SK-N-SH (cell line): ENCODE measurements at regions not wholly inside any gene's neighbourhood (a gene's known extent, or its start where the extent isn't known, plus 50 kb on each side); places are given as distances from the start of the nearest gene placed in this dataset.

ENCODE experiments used
- CTCF ChIA-PET: fragments of 300-600, 350-600 bp; formaldehyde crosslinking; extraction: SDS; loops from one replicate; lab custom pipeline; 2021; lab: Yijun Ruan, JAX
- POLR2A ChIA-PET: fragments of 350-600 bp; sonication (Branson Sonifier 250); formaldehyde crosslinking; extraction: SDS; loops from one replicate; lab custom pipeline; 2020; ENCODE audit warnings: antibody characterized with exemption, inconsistent platforms; lab: Yijun Ruan, JAX
- DNase-seq: peaks from one replicate; pipeline ENCODE4 v3.0.0; 2012
- H2AFZ ChIP-seq: fragments of 200-600 bp; sonication (generic); 2 replicates; pipeline ENCODE4 v1.8.1; 2016; ENCODE audit warnings: antibody characterized with exemption, mild to moderate bottlenecking, low read depth
- H3F3A ChIP-seq: fragments of 200-600 bp; sonication (generic); replicated peaks from 2 replicates; pipeline ENCODE3; 2016; ENCODE audit warnings: antibody characterized with exemption, mild to moderate bottlenecking; ENCODE audit not compliant: insufficient read depth
- H3K27ac ChIP-seq, 2 experiments: fragments of 200-500 bp in 1 of 2; fragments of 200-600 bp in 1 of 2; sonication (Bioruptor generic) in 1 of 2; sonication (generic), shearing (Covaris generic) in 1 of 2; 2 replicates each; pipeline versions ENCODE4 v1.5.1 to v1.6.1; 2014 to 2016; ENCODE audit warnings: low read depth in 2 of 2, inconsistent platforms in 1 of 2, low read length in 1 of 2, mild to moderate bottlenecking in 1 of 2, mixed read lengths in 1 of 2
- H3K27me3 ChIP-seq: fragments of 200-600 bp; sonication (generic), shearing (Covaris generic); 2 replicates; pipeline ENCODE4 v1.6.1; 2016; ENCODE audit warnings: mixed run types; ENCODE audit not compliant: insufficient read depth
- H3K36me3 ChIP-seq, 2 experiments: fragments of 200-500 bp in 1 of 2; fragments of 200-600 bp in 1 of 2; sonication (Bioruptor generic) in 1 of 2; sonication (generic) in 1 of 2; replicated peaks in 1 of 2; 2 replicates each; pipeline versions ENCODE3 to v1.5.1; 2014 to 2016; ENCODE audit warnings: low read length in 1 of 2, mild to moderate bottlenecking in 1 of 2; ENCODE audit not compliant: insufficient read depth in 2 of 2, control insufficient read depth in 1 of 2
- H3K4me1 ChIP-seq, 2 experiments: fragments of 200-500 bp in 1 of 2; fragments of 200-600 bp in 1 of 2; sonication (Bioruptor generic) in 1 of 2; sonication (generic), shearing (Covaris generic) in 1 of 2; 2 replicates each; pipeline versions ENCODE4 v1.5.1 to v1.6.1; 2014 to 2016; ENCODE audit warnings: low read depth in 1 of 2, low read length in 1 of 2, mixed run types in 1 of 2; ENCODE audit not compliant: insufficient read depth in 2 of 2, control insufficient read depth in 1 of 2
- H3K4me2 ChIP-seq: fragments of 200-600 bp; sonication (generic), shearing (Covaris generic); 2 replicates; pipeline ENCODE4 v1.6.1; 2017; ENCODE audit warnings: mixed run types
- H3K4me3 ChIP-seq, 2 experiments: fragments of 200-500 bp in 1 of 2; fragments of 200-600 bp in 1 of 2; sonication (Bioruptor generic) in 1 of 2; sonication (generic), shearing (Covaris generic) in 1 of 2; 2 replicates each; pipeline versions ENCODE4 v1.5.1 to v1.8.1; 2014 to 2016; ENCODE audit warnings: low read depth in 2 of 2, inconsistent platforms in 1 of 2, low read length in 1 of 2, mild to moderate bottlenecking in 1 of 2, mixed read lengths in 1 of 2, moderate library complexity in 1 of 2
- H3K79me2 ChIP-seq: fragments of 200-600 bp; sonication (generic); 2 replicates; pipeline ENCODE4 v1.8.1; 2017; ENCODE audit warnings: mild to moderate bottlenecking; ENCODE audit not compliant: insufficient read depth
- H3K9ac ChIP-seq: fragments of 200-600 bp; sonication (generic); 2 replicates; pipeline ENCODE4 v1.6.1; 2017; ENCODE audit warnings: mixed run types
- H3K9me2 ChIP-seq: fragments of 200-600 bp; sonication (generic); 2 replicates; pipeline ENCODE4 v1.6.1; 2017; ENCODE audit warnings: mixed run types
- H3K9me3 ChIP-seq: fragments of 200-600 bp; sonication (generic); 2 replicates; pipeline ENCODE4 v1.6.1; 2017; ENCODE audit warnings: mixed run types, mild to moderate bottlenecking, moderate library complexity
- H4K20me1 ChIP-seq: fragments of 200-600 bp; sonication (generic); 2 replicates; pipeline ENCODE4 v1.6.1; 2017; ENCODE audit warnings: mild to moderate bottlenecking, mixed run types; ENCODE audit not compliant: insufficient read depth
- CHD2 ChIP-seq: fragments of 150-350 bp; IDR thresholded peaks from 2 replicates; pipeline ENCODE4 v1.6.1; 2018; ENCODE audit warnings: low read length; ENCODE audit not compliant: partially characterized antibody
- ELF1 ChIP-seq: IDR thresholded peaks from 2 replicates; pipeline ENCODE4 v1.4.0; 2012
- EP300 ChIP-seq, 2 experiments: IDR thresholded peaks; 2 replicates each; pipeline versions ENCODE4 v1.4.0 to v1.6.1; 2012; ENCODE audit warnings: borderline replicate concordance in 1 of 2, low read depth in 1 of 2, low read length in 1 of 2
- FOSL2 ChIP-seq: IDR thresholded peaks from 2 replicates; pipeline ENCODE4 v1.4.0; 2012; ENCODE audit warnings: low read depth, mild to moderate bottlenecking, moderate library complexity, borderline replicate concordance
- FOXJ3 ChIP-seq: sonication (generic); formaldehyde crosslinking; IDR thresholded peaks from 2 replicates; pipeline ENCODE4 v1.5.1; 2020; ENCODE audit warnings: mild to moderate bottlenecking, missing genetic modification reagents
- GABPA ChIP-seq: IDR thresholded peaks from 2 replicates; pipeline ENCODE4 v1.4.0; 2012; ENCODE audit warnings: low read depth, mild to moderate bottlenecking
- NFIC ChIP-seq: IDR thresholded peaks from 2 replicates; pipeline ENCODE4 v1.4.0; 2012; ENCODE audit warnings: borderline replicate concordance
- POLR2AphosphoS5 ChIP-seq: IDR thresholded peaks from 2 replicates; pipeline ENCODE4 v1.6.1; 2012; ENCODE audit warnings: low read depth, low read length
- RFX5 ChIP-seq: IDR thresholded peaks from 2 replicates; pipeline ENCODE4 v1.6.1; 2012; ENCODE audit warnings: mild to moderate bottlenecking, improper control_type of control experiment, low read length
- WGBS: methylation state at CpG from one replicate; pipeline ENCODE4 v1.1.6; 2017; ENCODE audit warnings: low lambda C conversion rate; 5-methylcytosine and 5-hydroxymethylcytosine counted together
- TF ChIP-seq, protein P1 (sequence below): IDR thresholded peaks from 2 replicates; pipeline ENCODE4 v1.6.1; 2012; ENCODE audit warnings: mild to moderate bottlenecking, low read depth, low read length, moderate library complexity
- TF ChIP-seq, protein P2 (sequence below): fragments of 150-350 bp; IDR thresholded peaks from 2 replicates; pipeline ENCODE4 v1.6.1; 2016; ENCODE audit warnings: mild to moderate bottlenecking, low read depth, low read length
- TF ChIP-seq, protein P3 (sequence below): IDR thresholded peaks from 2 replicates; pipeline ENCODE4 v1.4.0; 2012; ENCODE audit warnings: low read depth, borderline replicate concordance

DNA sequence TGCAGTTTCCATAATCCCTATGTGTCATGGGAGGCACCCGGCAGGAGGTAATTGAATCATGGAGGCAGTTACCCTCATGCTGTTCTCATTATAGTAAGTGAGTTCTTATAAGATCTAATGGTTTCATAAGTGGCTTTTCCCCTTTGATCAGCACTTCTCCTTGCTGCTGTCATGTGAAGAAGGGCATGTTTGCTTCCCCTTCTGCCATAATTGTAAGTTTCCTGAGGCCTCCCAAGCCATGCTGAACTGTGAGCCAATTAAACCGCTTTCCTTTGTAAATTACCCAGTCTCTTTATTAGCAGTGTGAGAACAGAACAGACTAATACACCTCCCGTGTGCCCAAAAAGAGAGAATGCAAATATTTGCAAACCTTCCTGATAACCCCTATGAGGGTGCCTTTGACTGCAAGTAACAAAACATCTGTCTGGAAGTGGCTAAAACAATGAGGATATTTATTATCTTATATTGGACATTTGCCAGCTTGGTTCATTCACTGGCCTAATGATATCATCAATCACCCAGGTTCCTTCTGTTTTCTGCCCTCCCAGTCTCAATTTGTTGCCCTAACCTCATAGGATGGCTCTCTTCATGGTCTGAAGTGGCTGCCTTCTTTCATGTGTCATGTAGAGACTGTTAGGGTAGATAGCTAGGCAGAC is 68.7 kb downstream of the BHLHE40 start:
- no peaks in the 10 kb centered on the region for H3K36me3 ChIP-seq
- 77% methylated on average over 3 of the region's 3 CpGs for WGBS
- DNase-seq, result no peak
- H3K27me3 ChIP-seq, result no peaks in the 10 kb centered on the region
- ChIA-PET POLR2A (no interaction called here), CTCF (interaction anchor here (1.6 kb wide), 1 partner anchor 392 kb away, joined by 6 read pairs; no protein-coding TSS in a partner anchor)
- no peak overlapping the region for H2AFZ ChIP-seq
- H4K20me1 ChIP-seq, result no peaks in the 10 kb centered on the region
- TF ChIP-seq, protein P1, sequence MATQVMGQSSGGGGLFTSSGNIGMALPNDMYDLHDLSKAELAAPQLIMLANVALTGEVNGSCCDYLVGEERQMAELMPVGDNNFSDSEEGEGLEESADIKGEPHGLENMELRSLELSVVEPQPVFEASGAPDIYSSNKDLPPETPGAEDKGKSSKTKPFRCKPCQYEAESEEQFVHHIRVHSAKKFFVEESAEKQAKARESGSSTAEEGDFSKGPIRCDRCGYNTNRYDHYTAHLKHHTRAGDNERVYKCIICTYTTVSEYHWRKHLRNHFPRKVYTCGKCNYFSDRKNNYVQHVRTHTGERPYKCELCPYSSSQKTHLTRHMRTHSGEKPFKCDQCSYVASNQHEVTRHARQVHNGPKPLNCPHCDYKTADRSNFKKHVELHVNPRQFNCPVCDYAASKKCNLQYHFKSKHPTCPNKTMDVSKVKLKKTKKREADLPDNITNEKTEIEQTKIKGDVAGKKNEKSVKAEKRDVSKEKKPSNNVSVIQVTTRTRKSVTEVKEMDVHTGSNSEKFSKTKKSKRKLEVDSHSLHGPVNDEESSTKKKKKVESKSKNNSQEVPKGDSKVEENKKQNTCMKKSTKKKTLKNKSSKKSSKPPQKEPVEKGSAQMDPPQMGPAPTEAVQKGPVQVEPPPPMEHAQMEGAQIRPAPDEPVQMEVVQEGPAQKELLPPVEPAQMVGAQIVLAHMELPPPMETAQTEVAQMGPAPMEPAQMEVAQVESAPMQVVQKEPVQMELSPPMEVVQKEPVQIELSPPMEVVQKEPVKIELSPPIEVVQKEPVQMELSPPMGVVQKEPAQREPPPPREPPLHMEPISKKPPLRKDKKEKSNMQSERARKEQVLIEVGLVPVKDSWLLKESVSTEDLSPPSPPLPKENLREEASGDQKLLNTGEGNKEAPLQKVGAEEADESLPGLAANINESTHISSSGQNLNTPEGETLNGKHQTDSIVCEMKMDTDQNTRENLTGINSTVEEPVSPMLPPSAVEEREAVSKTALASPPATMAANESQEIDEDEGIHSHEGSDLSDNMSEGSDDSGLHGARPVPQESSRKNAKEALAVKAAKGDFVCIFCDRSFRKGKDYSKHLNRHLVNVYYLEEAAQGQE, result no peak
- TF ChIP-seq FOSL2 (no peak), EP300 (IDR thresholded peaks at IDR 0.05; ENCODE audit: borderline replicate concordance in 1 of 2, low read depth in 1 of 2, low read length in 1 of 2) (no peak), NFIC (no peak), POLR2AphosphoS5 (no peak), ELF1 (no peak), FOXJ3 (CRISPR knock-in tag) (no peak), CHD2 (no peak), GABPA (no peak)
- TF ChIP-seq, protein P2, sequence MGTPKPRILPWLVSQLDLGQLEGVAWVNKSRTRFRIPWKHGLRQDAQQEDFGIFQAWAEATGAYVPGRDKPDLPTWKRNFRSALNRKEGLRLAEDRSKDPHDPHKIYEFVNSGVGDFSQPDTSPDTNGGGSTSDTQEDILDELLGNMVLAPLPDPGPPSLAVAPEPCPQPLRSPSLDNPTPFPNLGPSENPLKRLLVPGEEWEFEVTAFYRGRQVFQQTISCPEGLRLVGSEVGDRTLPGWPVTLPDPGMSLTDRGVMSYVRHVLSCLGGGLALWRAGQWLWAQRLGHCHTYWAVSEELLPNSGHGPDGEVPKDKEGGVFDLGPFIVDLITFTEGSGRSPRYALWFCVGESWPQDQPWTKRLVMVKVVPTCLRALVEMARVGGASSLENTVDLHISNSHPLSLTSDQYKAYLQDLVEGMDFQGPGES, result no peak
- TF ChIP-seq, protein P3, sequence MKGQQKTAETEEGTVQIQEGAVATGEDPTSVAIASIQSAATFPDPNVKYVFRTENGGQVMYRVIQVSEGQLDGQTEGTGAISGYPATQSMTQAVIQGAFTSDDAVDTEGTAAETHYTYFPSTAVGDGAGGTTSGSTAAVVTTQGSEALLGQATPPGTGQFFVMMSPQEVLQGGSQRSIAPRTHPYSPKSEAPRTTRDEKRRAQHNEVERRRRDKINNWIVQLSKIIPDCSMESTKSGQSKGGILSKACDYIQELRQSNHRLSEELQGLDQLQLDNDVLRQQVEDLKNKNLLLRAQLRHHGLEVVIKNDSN, result no peak
- H3K9ac ChIP-seq, result no peak overlapping the region
- H3K4me1 ChIP-seq, result no peaks in the 10 kb centered on the region
- H3F3A ChIP-seq, result no peaks in the 10 kb centered on the region
- H3K27ac ChIP-seq, result no peak overlapping the region
- H3K9me3 ChIP-seq, result no peaks in the 10 kb centered on the region
- no peak overlapping the region for H3K4me2 ChIP-seq
- no peaks in the 10 kb centered on the region for H3K79me2 ChIP-seq
- no peak overlapping the region for H3K4me3 ChIP-seq
- no peaks in the 10 kb centered on the region for H3K9me2 ChIP-seq

DNA sequence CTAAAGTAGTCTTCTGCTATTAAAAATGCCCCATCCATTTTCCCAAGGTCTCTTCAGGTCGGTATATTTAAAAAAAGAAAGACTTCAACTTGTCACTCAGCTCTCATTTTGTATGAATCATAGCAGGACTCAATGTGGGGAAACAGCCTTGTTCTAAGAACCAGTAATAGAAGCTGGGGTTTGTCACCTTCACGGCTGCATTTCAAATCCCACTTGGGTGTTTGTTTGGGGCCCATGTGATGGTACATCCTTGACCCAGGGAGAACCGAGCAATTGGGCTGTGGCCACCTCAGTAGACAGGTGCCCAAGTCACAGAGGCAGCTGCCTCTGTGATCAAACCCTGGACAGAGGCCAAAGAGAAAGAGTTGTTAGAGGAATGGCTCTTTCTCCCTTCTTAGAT is 70.3 kb upstream of the ARL8B start:
- no peaks in the 10 kb centered on the region for H3K9me3 ChIP-seq
- no peaks in the 10 kb centered on the region for H4K20me1 ChIP-seq
- WGBS, result 69% methylated on average over 3 of the region's 3 CpGs
- 0 out of 4 replicates have a peak, but pooled peaks cover 0 to 4% of the 10 kb centered on the region in 2 experiments for H3K4me1 ChIP-seq
- H3F3A ChIP-seq, result no peaks in the 10 kb centered on the region
- H3K79me2 ChIP-seq, result no peaks in the 10 kb centered on the region
- DNase-seq, result no peak
- no peak for TF ChIP-seq CHD2
- no peak for TF ChIP-seq FOXJ3 (CRISPR knock-in tag)
- TF ChIP-seq NFIC, result no peak
- TF ChIP-seq RFX5, result no peak
- no peak for TF ChIP-seq POLR2AphosphoS5
- no peak for TF ChIP-seq FOSL2
- TF ChIP-seq, all 33 proteins: peak for 0
- H3K4me3 ChIP-seq, result no peak overlapping the region
- no peak overlapping the region for H3K4me2 ChIP-seq
- no peak overlapping the region for H3K27ac ChIP-seq
- ChIA-PET CTCF (interaction anchor here (1.0 to 1.9 kb wide), 7 partner anchors 10 to 396 kb away, joined by 3 to 10 read pairs (median 4); no protein-coding TSS in a partner anchor), POLR2A (no interaction called here)
- no peak overlapping the region for H3K9ac ChIP-seq
- H2AFZ ChIP-seq, result no peak overlapping the region
- no peaks in the 10 kb centered on the region for H3K27me3 ChIP-seq
- no peaks in the 10 kb centered on the region for H3K9me2 ChIP-seq
- H3K36me3 ChIP-seq, result no peaks in the 10 kb centered on the region
